ENCODE measurements at regions not wholly inside any gene's neighbourhood (a gene's known extent, or its start where the extent isn't known, plus 50 kb on each side); places are given as distances from the start of the nearest gene placed in this dataset.

GRCh38 chr2:49403637-49404036, 249.3 kb upstream of the FSHR start:
- Mint-ChIP-seq H3K4me3 (no peak overlapping the region), H3K27ac (no peak overlapping the region), H3K36me3 (no peaks in the 10 kb centered on the region), H3K9me3 (peaks cover 0 to 21% (median 7%) of the 10 kb centered on the region in 7 donors), H3K27me3 (no peaks in the 10 kb centered on the region), H3K4me1 (no peaks in the 10 kb centered on the region)
- ATAC-seq (ENCODE audit: low read depth in 2 of 2) (no peak), DNase-seq (no peak)
- Histone ChIP-seq H3K27me3 (ENCODE audit: control insufficient read depth, insufficient read depth, low read length) (no peaks in the 10 kb centered on the region), H3K4me1 (ENCODE audit: control insufficient read depth, insufficient read depth, low read length, poor library complexity, severe bottlenecking) (no peaks in the 10 kb centered on the region), H3K36me3 (ENCODE audit: control insufficient read depth, insufficient read depth, low read length) (no peaks in the 10 kb centered on the region), H3K27ac (ENCODE audit: insufficient read depth, low read length, poor library complexity, severe bottlenecking) (no peak overlapping the region), H3K4me3 (ENCODE audit: low read depth, low read length) (no peak overlapping the region), H3K9me3 (ENCODE audit: control insufficient read depth in 2 of 2, low read length in 2 of 2) (peaks cover 0 to 4% of the 10 kb centered on the region in 2 experiments)

GRCh38 chr2:49379406-49379805, 225.1 kb upstream of the FSHR start:
- DNase-seq, result no peak
- no peak for ATAC-seq (ENCODE audit: low read depth in 2 of 2)
- Histone ChIP-seq H3K9me3 (ENCODE audit: control insufficient read depth in 2 of 2, low read length in 2 of 2) (no peaks in the 10 kb centered on the region), H3K27ac (ENCODE audit: insufficient read depth, low read length, poor library complexity, severe bottlenecking) (no peak overlapping the region), H3K4me1 (ENCODE audit: control insufficient read depth, insufficient read depth, low read length, poor library complexity, severe bottlenecking) (no peaks in the 10 kb centered on the region), H3K27me3 (ENCODE audit: control insufficient read depth, insufficient read depth, low read length) (no peaks in the 10 kb centered on the region), H3K36me3 (ENCODE audit: control insufficient read depth, insufficient read depth, low read length) (no peaks in the 10 kb centered on the region), H3K4me3 (ENCODE audit: low read depth, low read length) (no peak overlapping the region)
- Mint-ChIP-seq H3K27me3 (no peaks in the 10 kb centered on the region), H3K36me3 (no peaks in the 10 kb centered on the region), H3K9me3 (peaks cover 4 to 26% (median 6%) of the 10 kb centered on the region in 7 donors), H3K4me3 (no peak overlapping the region), H3K27ac (no peak overlapping the region), H3K4me1 (no peaks in the 10 kb centered on the region)

DNA sequence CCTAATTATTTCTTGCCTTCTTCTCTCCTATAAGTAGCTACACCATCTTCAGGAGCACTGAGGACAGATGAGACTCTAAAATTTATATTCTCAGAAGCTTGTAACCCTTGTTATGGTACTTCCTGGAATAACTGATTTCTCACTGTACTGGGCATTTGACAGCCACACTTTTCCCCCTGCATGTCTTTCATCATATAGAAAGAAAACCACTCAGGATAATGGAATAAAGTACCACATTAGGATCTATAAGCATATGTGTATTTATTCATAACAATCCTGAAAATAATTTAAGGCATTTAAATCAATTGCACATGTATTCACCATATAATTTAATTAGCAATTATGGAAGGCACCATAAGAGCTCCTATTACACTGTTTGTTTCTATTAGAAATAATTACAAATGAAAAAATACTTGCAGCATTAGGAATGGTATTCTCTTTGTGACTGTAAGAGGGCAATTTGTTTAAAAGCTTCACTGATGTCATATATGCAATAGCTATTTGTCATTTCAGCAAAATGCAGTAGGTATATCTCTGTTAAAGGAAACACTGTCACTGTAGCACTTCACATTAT, 216.9 kb upstream of the FSHR start:
- Histone ChIP-seq H3K27ac (ENCODE audit: insufficient read depth, low read length, poor library complexity, severe bottlenecking) (no peak overlapping the region), H3K36me3 (ENCODE audit: control insufficient read depth, insufficient read depth, low read length) (no peaks in the 10 kb centered on the region), H3K4me1 (ENCODE audit: control insufficient read depth, insufficient read depth, low read length, poor library complexity, severe bottlenecking) (no peaks in the 10 kb centered on the region), H3K4me3 (ENCODE audit: low read depth, low read length) (no peak overlapping the region), H3K27me3 (ENCODE audit: control insufficient read depth, insufficient read depth, low read length) (no peaks in the 10 kb centered on the region), H3K9me3 (ENCODE audit: control insufficient read depth in 2 of 2, low read length in 2 of 2) (no peaks in the 10 kb centered on the region)
- Mint-ChIP-seq H3K4me3 (no peak overlapping the region), H3K27ac (no peak overlapping the region), H3K27me3 (no peaks in the 10 kb centered on the region), H3K4me1 (no peaks in the 10 kb centered on the region), H3K36me3 (no peaks in the 10 kb centered on the region), H3K9me3 (peaks cover 0 to 16% (median 3%) of the 10 kb centered on the region in 7 donors)
- DNase-seq, result no peak
- no peak for ATAC-seq (ENCODE audit: low read depth in 2 of 2)

- DNase-seq (no peak), ATAC-seq (ENCODE audit: low read depth in 2 of 2) (no peak)
- H3K4me1 Mint-ChIP-seq, result no peaks in the 10 kb centered on the region
- no peaks in the 10 kb centered on the region for H3K27me3 ChIP-seq (ENCODE audit: control insufficient read depth, insufficient read depth, low read length)
- no peaks in the 10 kb centered on the region for H3K36me3 ChIP-seq (ENCODE audit: control insufficient read depth, insufficient read depth, low read length)
- no peak overlapping the region for H3K4me3 Mint-ChIP-seq
- no peaks in the 10 kb centered on the region for H3K27me3 Mint-ChIP-seq
- H3K27ac Mint-ChIP-seq, result no peak overlapping the region
- no peaks in the 10 kb centered on the region for H3K36me3 Mint-ChIP-seq
- H3K4me3 ChIP-seq (ENCODE audit: low read depth, low read length), result no peak overlapping the region
- no peaks in the 10 kb centered on the region for H3K4me1 ChIP-seq (ENCODE audit: control insufficient read depth, insufficient read depth, low read length, poor library complexity, severe bottlenecking)
- H3K27ac ChIP-seq (ENCODE audit: insufficient read depth, low read length, poor library complexity, severe bottlenecking), result no peak overlapping the region
- H3K9me3 ChIP-seq (ENCODE audit: control insufficient read depth in 2 of 2, low read length in 2 of 2), result no peaks in the 10 kb centered on the region
- peaks cover 0 to 16% (median 3%) of the 10 kb centered on the region in 7 donors for H3K9me3 Mint-ChIP-seq
Observed at GRCh38 chr2:49369650-49370049, 215.3 kb upstream of the FSHR start.

GRCh38 chr2:49369101-49369500, 214.8 kb upstream of the FSHR start:
- H3K27me3 ChIP-seq (ENCODE audit: control insufficient read depth, insufficient read depth, low read length), result no peaks in the 10 kb centered on the region
- no peaks in the 10 kb centered on the region for H3K36me3 ChIP-seq (ENCODE audit: control insufficient read depth, insufficient read depth, low read length)
- DNase-seq (no peak), ATAC-seq (ENCODE audit: low read depth in 2 of 2) (no peak)
- no peak overlapping the region for H3K27ac Mint-ChIP-seq
- H3K36me3 Mint-ChIP-seq, result no peaks in the 10 kb centered on the region
- H3K4me3 Mint-ChIP-seq, result no peak overlapping the region
- no peaks in the 10 kb centered on the region for H3K27me3 Mint-ChIP-seq
- no peaks in the 10 kb centered on the region for H3K9me3 ChIP-seq (ENCODE audit: control insufficient read depth in 2 of 2, low read length in 2 of 2)
- peaks cover 0 to 10% (median 3%) of the 10 kb centered on the region in 7 donors for H3K9me3 Mint-ChIP-seq
- H3K4me3 ChIP-seq (ENCODE audit: low read depth, low read length), result no peak overlapping the region
- no peaks in the 10 kb centered on the region for H3K4me1 ChIP-seq (ENCODE audit: control insufficient read depth, insufficient read depth, low read length, poor library complexity, severe bottlenecking)
- no peaks in the 10 kb centered on the region for H3K4me1 Mint-ChIP-seq
- no peak overlapping the region for H3K27ac ChIP-seq (ENCODE audit: insufficient read depth, low read length, poor library complexity, severe bottlenecking)

DNA sequence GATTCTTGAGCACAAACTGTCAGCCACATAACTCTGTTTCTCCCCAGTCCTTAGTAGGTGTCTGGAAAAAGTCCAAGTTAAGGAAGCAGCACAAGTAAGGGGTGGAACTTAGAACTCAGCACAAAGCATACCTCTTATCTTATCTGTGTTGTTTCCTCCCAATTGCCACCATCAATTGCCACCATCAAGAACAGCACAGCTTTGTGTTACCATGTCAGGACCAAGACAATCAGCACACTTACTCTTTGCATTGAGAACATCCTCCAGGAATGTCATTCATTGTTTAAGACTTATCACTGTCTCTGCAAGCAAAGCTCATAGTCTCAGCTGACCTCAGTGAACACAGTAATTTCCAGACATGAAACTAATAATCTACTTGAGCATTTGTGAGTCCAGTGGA, 212.7 kb upstream of the FSHR start:
- H3K27ac Mint-ChIP-seq, result no peak overlapping the region
- H3K4me3 Mint-ChIP-seq, result no peak overlapping the region
- H3K4me1 Mint-ChIP-seq, result no peaks in the 10 kb centered on the region
- H3K36me3 ChIP-seq (ENCODE audit: control insufficient read depth, insufficient read depth, low read length), result no peaks in the 10 kb centered on the region
- ATAC-seq (ENCODE audit: low read depth in 2 of 2) (no peak), DNase-seq (no peak)
- H3K4me1 ChIP-seq (ENCODE audit: control insufficient read depth, insufficient read depth, low read length, poor library complexity, severe bottlenecking), result no peaks in the 10 kb centered on the region
- no peak overlapping the region for H3K4me3 ChIP-seq (ENCODE audit: low read depth, low read length)
- no peaks in the 10 kb centered on the region for H3K36me3 Mint-ChIP-seq
- peaks cover 5% of the 10 kb centered on the region for H3K27me3 Mint-ChIP-seq
- H3K27me3 ChIP-seq (ENCODE audit: control insufficient read depth, insufficient read depth, low read length), result no peaks in the 10 kb centered on the region
- no peak overlapping the region for H3K27ac ChIP-seq (ENCODE audit: insufficient read depth, low read length, poor library complexity, severe bottlenecking)
- no peaks in the 10 kb centered on the region for H3K9me3 ChIP-seq (ENCODE audit: control insufficient read depth in 2 of 2, low read length in 2 of 2)
- H3K9me3 Mint-ChIP-seq, result peaks cover 0 to 8% (median 2%) of the 10 kb centered on the region in 7 donors

- ATAC-seq (ENCODE audit: low read depth in 2 of 2), result no peak
- H3K36me3 Mint-ChIP-seq, result no peaks in the 10 kb centered on the region
- no peak overlapping the region for H3K4me3 Mint-ChIP-seq
Observed at GRCh38 chr2:49360407-49360767, 206.1 kb upstream of the FSHR start.

DNA sequence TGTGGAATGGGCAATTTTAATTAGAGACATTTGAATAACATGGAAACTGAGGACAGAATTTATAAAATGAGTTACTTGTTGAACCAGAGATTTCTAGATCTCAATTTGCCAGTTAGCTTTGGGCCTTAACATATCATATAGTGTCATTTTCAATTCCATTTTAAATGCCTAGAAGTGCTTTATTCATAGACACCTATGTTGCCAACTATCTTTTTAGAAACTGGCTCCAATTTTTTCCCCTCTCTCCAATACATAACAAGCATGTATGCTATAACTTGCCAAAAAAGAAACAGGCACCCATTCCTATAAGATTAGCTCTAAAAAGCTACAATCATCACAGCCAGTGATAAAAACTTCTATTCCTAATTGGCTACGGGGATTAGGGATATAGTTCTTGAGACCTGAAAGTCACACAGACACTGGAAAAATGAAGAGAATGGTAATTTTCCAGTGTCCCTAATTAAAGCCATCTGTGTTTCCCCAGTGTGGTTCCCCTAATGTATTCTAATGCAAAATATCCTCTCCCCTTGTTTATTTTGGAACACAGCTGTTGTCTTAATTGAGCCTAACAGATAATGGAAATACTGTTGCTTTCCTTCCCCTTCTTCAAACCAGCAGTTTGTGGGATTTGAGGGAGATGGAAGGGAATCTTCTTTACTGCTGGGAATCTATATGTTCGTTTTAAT, 205.5 kb upstream of the FSHR start:
- ATAC-seq (ENCODE audit: low read depth in 2 of 2) (no peak), DNase-seq (no peak)
- no peak overlapping the region for H3K27ac ChIP-seq (ENCODE audit: insufficient read depth, low read length, poor library complexity, severe bottlenecking)
- peaks cover 5% of the 10 kb centered on the region for H3K27me3 Mint-ChIP-seq
- no peak overlapping the region for H3K4me3 Mint-ChIP-seq
- H3K36me3 ChIP-seq (ENCODE audit: control insufficient read depth, insufficient read depth, low read length), result no peaks in the 10 kb centered on the region
- no peak overlapping the region for H3K4me3 ChIP-seq (ENCODE audit: low read depth, low read length)
- peaks cover 2 to 15% (median 8%) of the 10 kb centered on the region in 7 donors for H3K9me3 Mint-ChIP-seq
- H3K36me3 Mint-ChIP-seq, result no peaks in the 10 kb centered on the region
- H3K9me3 ChIP-seq (ENCODE audit: control insufficient read depth in 2 of 2, low read length in 2 of 2), result no peaks in the 10 kb centered on the region
- peaks cover 0 to 6% (median 0%) of the 10 kb centered on the region in 4 donors for H3K4me1 Mint-ChIP-seq
- no peaks in the 10 kb centered on the region for H3K27me3 ChIP-seq (ENCODE audit: control insufficient read depth, insufficient read depth, low read length)
- no peak overlapping the region for H3K27ac Mint-ChIP-seq
- no peaks in the 10 kb centered on the region for H3K4me1 ChIP-seq (ENCODE audit: control insufficient read depth, insufficient read depth, low read length, poor library complexity, severe bottlenecking)

More at GRCh38 chr2:49360407-49360767, 206.1 kb upstream of the FSHR start:
- Mint-ChIP-seq H3K4me1 (peaks cover 0 to 6% (median 0%) of the 10 kb centered on the region in 4 donors), H3K27me3 (peaks cover 5% of the 10 kb centered on the region), H3K9me3 (peaks cover 2 to 15% (median 8%) of the 10 kb centered on the region in 7 donors), H3K27ac (no peak overlapping the region)
- DNase-seq, result no peak
- Histone ChIP-seq H3K27me3 (ENCODE audit: control insufficient read depth, insufficient read depth, low read length) (no peaks in the 10 kb centered on the region), H3K9me3 (ENCODE audit: control insufficient read depth in 2 of 2, low read length in 2 of 2) (no peaks in the 10 kb centered on the region), H3K4me1 (ENCODE audit: control insufficient read depth, insufficient read depth, low read length, poor library complexity, severe bottlenecking) (no peaks in the 10 kb centered on the region), H3K4me3 (ENCODE audit: low read depth, low read length) (no peak overlapping the region), H3K36me3 (ENCODE audit: control insufficient read depth, insufficient read depth, low read length) (no peaks in the 10 kb centered on the region), H3K27ac (ENCODE audit: insufficient read depth, low read length, poor library complexity, severe bottlenecking) (no peak overlapping the region)
